Brain microvascular endothelial cell (primary cell): ENCODE measurements at regions not wholly inside any gene's neighbourhood (a gene's known extent, or its start where the extent isn't known, plus 50 kb on each side); places are given as distances from the start of the nearest gene placed in this dataset.

ENCODE experiments used
- DNase-seq: peaks from one replicate; pipeline ENCODE4 v3.0.0-alpha.2; 2020
- H3K27ac ChIP-seq: fragments of 250-450 bp; sonication (Bioruptor Pico); 2 replicates; pipeline ENCODE4 v1.5.1; 2020; ENCODE audit warnings: mild to moderate bottlenecking, moderate library complexity
- H3K27me3 ChIP-seq: fragments of 250-450 bp; sonication (Bioruptor Pico); replicated peaks from 2 replicates; pipeline ENCODE4 v1.5.1; 2020; ENCODE audit warnings: mild to moderate bottlenecking
- H3K36me3 ChIP-seq: fragments of 250-450 bp; sonication (Bioruptor Pico); replicated peaks from 2 replicates; pipeline ENCODE4 v1.5.1; 2020; ENCODE audit warnings: mild to moderate bottlenecking
- H3K4me3 ChIP-seq: 2 replicates; pipeline ENCODE4 v1.5.1; 2011; ENCODE audit warnings: low read depth, mild to moderate bottlenecking, control low read depth, low read length, moderate library complexity
- in situ Hi-C: cut with HindIII; loops from 2 replicates; pipeline ENCODE4 v1.10.0; 2017; ENCODE audit warnings: low sequenced_read_pairs, low pct_ligation_motif_present
- TF ChIP-seq, protein P1 (sequence below): IDR thresholded peaks from 2 replicates; pipeline ENCODE4 v1.5.1; 2011; ENCODE audit warnings: low read depth, mild to moderate bottlenecking, moderate library complexity, low read length, control low read depth, inconsistent platforms; ENCODE audit errors: missing control alignments

DNA sequence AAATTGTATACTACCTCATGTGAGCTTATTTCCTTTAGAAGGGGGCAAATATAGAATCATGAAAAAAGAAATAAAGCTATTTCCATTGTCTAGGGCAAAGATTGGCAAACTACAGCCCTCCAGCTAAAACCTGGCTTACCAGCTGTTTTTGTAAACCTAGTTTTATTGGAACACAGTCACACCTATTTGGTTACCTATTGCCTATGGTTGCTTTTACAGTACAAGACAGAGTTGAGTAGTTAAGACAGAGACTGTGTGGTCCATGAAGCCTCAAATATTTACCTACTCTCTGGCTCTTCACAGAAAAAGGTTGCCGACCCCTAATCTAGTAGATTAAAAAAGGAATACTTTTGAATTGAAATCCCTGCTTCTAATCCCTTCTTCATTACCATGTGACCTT lies 88.8 kb upstream of the ENPP6 start:
- TF ChIP-seq, protein P1, sequence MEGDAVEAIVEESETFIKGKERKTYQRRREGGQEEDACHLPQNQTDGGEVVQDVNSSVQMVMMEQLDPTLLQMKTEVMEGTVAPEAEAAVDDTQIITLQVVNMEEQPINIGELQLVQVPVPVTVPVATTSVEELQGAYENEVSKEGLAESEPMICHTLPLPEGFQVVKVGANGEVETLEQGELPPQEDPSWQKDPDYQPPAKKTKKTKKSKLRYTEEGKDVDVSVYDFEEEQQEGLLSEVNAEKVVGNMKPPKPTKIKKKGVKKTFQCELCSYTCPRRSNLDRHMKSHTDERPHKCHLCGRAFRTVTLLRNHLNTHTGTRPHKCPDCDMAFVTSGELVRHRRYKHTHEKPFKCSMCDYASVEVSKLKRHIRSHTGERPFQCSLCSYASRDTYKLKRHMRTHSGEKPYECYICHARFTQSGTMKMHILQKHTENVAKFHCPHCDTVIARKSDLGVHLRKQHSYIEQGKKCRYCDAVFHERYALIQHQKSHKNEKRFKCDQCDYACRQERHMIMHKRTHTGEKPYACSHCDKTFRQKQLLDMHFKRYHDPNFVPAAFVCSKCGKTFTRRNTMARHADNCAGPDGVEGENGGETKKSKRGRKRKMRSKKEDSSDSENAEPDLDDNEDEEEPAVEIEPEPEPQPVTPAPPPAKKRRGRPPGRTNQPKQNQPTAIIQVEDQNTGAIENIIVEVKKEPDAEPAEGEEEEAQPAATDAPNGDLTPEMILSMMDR, result no peak
- in situ Hi-C loops, result no loop called here
- Histone ChIP-seq H3K27me3 (no peaks in the 10 kb centered on the region), H3K27ac (no peak overlapping the region), H3K4me3 (no peak overlapping the region), H3K36me3 (no peaks in the 10 kb centered on the region)
- DNase-seq, result no peak

DNA sequence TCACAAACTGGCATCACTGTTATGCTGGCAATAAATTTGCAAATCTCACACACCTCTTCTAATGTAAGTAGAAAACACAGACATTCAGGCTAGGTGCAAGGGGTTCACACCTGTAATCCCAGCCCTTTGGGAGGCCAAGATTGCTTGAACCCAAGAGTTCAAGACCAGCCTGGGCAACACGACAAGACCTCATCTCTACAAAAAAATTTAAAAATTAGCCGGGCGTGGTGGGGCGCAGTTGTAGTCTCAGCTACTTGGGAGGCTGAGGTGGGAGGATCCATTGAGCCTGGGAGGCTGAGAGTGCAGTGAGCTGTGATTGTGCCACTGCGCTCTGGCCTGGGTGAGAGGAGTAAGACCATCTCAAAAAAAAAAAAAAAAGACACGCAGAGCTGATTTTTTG lies 83.1 kb upstream of the ENPP6 start:
- no peak for DNase-seq
- H3K27me3 ChIP-seq, result no peaks in the 10 kb centered on the region
- no peaks in the 10 kb centered on the region for H3K36me3 ChIP-seq
- TF ChIP-seq, protein P1, result no peak
- in situ Hi-C loops, result no loop called here
- H3K4me3 ChIP-seq, result no peak overlapping the region
- H3K27ac ChIP-seq, result no peak overlapping the region

GRCh38 chr4:184298254-184298653 lies 80.6 kb upstream of the ENPP6 start:
- H3K36me3 ChIP-seq, result no peaks in the 10 kb centered on the region
- H3K27ac ChIP-seq, result no peak overlapping the region
- no peak for DNase-seq
- in situ Hi-C loops, result no loop called here
- H3K27me3 ChIP-seq, result no peaks in the 10 kb centered on the region
- no peak overlapping the region for H3K4me3 ChIP-seq
- TF ChIP-seq, protein P1, result no peak

- Histone ChIP-seq H3K27me3 (no peaks in the 10 kb centered on the region), H3K36me3 (no peaks in the 10 kb centered on the region), H3K4me3 (no peak overlapping the region), H3K27ac (no peak overlapping the region)
- no peak for DNase-seq
- TF ChIP-seq, protein P1, result no peak
- in situ Hi-C loops, result no loop called here
These were observed 77.5 kb upstream of the ENPP6 start for GRCh38 chr4:184295206-184295605.

DNA sequence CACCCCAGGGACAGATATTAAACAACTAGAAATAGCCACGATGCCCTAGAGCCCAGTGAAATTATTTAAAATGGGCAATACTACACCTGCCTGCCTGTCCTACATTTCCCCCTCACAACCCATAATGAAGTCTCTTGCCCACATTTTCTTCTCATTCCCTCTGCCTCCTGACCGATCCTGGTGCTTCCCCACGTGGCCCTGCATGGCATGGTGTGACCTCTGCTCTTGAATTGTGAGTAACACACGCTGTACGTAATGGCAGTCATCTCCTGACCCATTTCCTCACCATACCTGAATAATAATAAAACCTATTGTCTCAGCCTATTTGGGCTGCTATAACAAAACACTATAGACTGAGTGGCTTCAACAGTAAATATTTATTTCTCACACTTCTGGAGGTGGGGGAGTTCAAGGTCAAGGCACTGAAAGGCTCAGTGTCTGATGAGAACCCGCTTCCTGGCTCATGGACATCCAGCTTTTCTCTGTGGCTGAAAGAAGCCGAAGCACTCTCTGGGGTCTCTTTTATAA lies 77.0 kb upstream of the ENPP6 start:
- in situ Hi-C loops, result no loop called here
- H3K27ac ChIP-seq, result no peak overlapping the region
- no peak for DNase-seq
- H3K36me3 ChIP-seq, result no peaks in the 10 kb centered on the region
- H3K4me3 ChIP-seq, result no peak overlapping the region
- no peaks in the 10 kb centered on the region for H3K27me3 ChIP-seq
- TF ChIP-seq, protein P1, result no peak

GRCh38 chr4:184293552-184293951 lies 75.9 kb upstream of the ENPP6 start:
- no peak for DNase-seq
- TF ChIP-seq, protein P1, result no peak
- Histone ChIP-seq H3K27ac (no peak overlapping the region), H3K4me3 (no peak overlapping the region), H3K36me3 (no peaks in the 10 kb centered on the region), H3K27me3 (no peaks in the 10 kb centered on the region)
- in situ Hi-C loops, result no loop called here
